NT2/D1 (cell line): ENCODE measurements at regions not wholly inside any gene's neighbourhood (a gene's known extent, or its start where the extent isn't known, plus 50 kb on each side); places are given as distances from the start of the nearest gene placed in this dataset.

ENCODE experiments used
- SUZ12 ChIP-seq: IDR thresholded peaks from 2 replicates; pipeline ENCODE4 v1.6.1; 2011; ENCODE audit not compliant: insufficient read length, insufficient read depth; ENCODE audit errors: extremely low read depth
- YY1 ChIP-seq: IDR thresholded peaks from 2 replicates; pipeline ENCODE4 v1.6.1; 2011; ENCODE audit not compliant: insufficient read length, insufficient read depth
- ZNF274 ChIP-seq: IDR thresholded peaks from 2 replicates; pipeline ENCODE4 v1.6.1; 2011; ENCODE audit warnings: mild to moderate bottlenecking, low read depth, low read length

GRCh38 chr14:84555493-84555892 is 974.5 kb upstream of the FLRT2 start:
- no peak for TF ChIP-seq ZNF274
- TF ChIP-seq YY1: no peak
- no peak for TF ChIP-seq SUZ12
